ENCODE measurements at regions not wholly inside any gene's neighbourhood (a gene's known extent, or its start where the extent isn't known, plus 50 kb on each side); places are given as distances from the start of the nearest gene placed in this dataset.

DNA sequence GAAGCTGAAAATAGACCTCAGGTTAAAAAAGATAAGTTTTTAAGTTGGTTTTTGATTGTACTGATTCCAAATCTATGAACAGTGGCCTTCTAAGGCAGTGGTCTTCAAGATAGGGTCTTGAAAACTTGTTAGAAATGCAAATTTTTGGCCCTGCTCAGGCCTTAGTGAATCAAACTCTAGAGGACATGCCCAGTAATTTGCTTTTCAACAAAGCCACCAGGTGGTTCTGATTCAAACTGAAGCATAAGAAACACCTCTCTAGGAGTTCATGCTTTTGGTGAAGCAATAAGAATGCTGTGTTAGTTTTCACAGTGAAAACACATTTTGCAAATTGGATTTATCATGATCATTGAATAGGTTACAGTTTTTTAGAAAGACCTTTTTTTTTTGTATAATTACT, 1849.4 kb upstream of the AGA start:
- TF ChIP-seq ZNF274 (IDR thresholded peaks at IDR 0.05; ENCODE audit: insufficient read depth, insufficient read length) = no peak
- no peak for TF ChIP-seq POLR2AphosphoS2 (IDR thresholded peaks at IDR 0.05; ENCODE audit: low read depth, low read length)
- TF ChIP-seq, protein P1, sequence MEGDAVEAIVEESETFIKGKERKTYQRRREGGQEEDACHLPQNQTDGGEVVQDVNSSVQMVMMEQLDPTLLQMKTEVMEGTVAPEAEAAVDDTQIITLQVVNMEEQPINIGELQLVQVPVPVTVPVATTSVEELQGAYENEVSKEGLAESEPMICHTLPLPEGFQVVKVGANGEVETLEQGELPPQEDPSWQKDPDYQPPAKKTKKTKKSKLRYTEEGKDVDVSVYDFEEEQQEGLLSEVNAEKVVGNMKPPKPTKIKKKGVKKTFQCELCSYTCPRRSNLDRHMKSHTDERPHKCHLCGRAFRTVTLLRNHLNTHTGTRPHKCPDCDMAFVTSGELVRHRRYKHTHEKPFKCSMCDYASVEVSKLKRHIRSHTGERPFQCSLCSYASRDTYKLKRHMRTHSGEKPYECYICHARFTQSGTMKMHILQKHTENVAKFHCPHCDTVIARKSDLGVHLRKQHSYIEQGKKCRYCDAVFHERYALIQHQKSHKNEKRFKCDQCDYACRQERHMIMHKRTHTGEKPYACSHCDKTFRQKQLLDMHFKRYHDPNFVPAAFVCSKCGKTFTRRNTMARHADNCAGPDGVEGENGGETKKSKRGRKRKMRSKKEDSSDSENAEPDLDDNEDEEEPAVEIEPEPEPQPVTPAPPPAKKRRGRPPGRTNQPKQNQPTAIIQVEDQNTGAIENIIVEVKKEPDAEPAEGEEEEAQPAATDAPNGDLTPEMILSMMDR (IDR thresholded peaks at IDR 0.05 in 2 of 3, conservative IDR thresholded peaks at IDR 0.05 in 1 of 3; ENCODE audit: control insufficient read depth in 2 of 3, extremely low read depth in 1 of 3, insufficient read depth in 1 of 3, low read depth in 3 of 3, low read length in 3 of 3) = no peak
- TF ChIP-seq, protein P2, sequence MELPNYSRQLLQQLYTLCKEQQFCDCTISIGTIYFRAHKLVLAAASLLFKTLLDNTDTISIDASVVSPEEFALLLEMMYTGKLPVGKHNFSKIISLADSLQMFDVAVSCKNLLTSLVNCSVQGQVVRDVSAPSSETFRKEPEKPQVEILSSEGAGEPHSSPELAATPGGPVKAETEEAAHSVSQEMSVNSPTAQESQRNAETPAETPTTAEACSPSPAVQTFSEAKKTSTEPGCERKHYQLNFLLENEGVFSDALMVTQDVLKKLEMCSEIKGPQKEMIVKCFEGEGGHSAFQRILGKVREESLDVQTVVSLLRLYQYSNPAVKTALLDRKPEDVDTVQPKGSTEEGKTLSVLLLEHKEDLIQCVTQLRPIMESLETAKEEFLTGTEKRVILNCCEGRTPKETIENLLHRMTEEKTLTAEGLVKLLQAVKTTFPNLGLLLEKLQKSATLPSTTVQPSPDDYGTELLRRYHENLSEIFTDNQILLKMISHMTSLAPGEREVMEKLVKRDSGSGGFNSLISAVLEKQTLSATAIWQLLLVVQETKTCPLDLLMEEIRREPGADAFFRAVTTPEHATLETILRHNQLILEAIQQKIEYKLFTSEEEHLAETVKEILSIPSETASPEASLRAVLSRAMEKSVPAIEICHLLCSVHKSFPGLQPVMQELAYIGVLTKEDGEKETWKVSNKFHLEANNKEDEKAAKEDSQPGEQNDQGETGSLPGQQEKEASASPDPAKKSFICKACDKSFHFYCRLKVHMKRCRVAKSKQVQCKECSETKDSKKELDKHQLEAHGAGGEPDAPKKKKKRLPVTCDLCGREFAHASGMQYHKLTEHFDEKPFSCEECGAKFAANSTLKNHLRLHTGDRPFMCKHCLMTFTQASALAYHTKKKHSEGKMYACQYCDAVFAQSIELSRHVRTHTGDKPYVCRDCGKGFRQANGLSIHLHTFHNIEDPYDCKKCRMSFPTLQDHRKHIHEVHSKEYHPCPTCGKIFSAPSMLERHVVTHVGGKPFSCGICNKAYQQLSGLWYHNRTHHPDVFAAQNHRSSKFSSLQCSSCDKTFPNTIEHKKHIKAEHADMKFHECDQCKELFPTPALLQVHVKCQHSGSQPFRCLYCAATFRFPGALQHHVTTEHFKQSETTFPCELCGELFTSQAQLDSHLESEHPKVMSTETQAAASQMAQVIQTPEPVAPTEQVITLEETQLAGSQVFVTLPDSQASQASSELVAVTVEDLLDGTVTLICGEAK (IDR thresholded peaks at IDR 0.05; ENCODE audit: borderline replicate concordance) = no peak
- TF ChIP-seq TBL1XR1 (IDR thresholded peaks at IDR 0.05; ENCODE audit: low read depth, low read length) = no peak
- TF ChIP-seq MXI1 (IDR thresholded peaks at IDR 0.05; ENCODE audit: low read depth, low read length) = no peak
- no peak for TF ChIP-seq IKZF1 (conservative IDR thresholded peaks at IDR 0.05)
- TF ChIP-seq SP1 (IDR thresholded peaks at IDR 0.05; ENCODE audit: low read depth, low read length) = no peak
- no peak for TF ChIP-seq PAX8 (IDR thresholded peaks at IDR 0.05)

Measured in GM12878 (cell line).